H1 (cell line): ENCODE measurements at regions not wholly inside any gene's neighbourhood (a gene's known extent, or its start where the extent isn't known, plus 50 kb on each side); places are given as distances from the start of the nearest gene placed in this dataset.

ENCODE experiments used
- CTCF ChIA-PET: fragments of 300-600 bp; sonication (Branson Sonifier 250); formaldehyde crosslinking; loops from one replicate; lab custom pipeline; 2021; ENCODE audit not compliant: partially characterized antibody; lab: Charles Lee
- POLR2A ChIA-PET: fragments of 300-600 bp; sonication (Branson Sonifier 250); formaldehyde crosslinking; loops from one replicate; lab custom pipeline; 2021; ENCODE audit warnings: inconsistent platforms; ENCODE audit not compliant: partially characterized antibody; lab: Charles Lee
- DNase-seq, 2 experiments: peaks; one replicate each; pipeline versions ENCODE4 v3.0.0 to v3.0.0-alpha.2; 2010 to 2022; ENCODE audit warnings: low spot score in 2 of 2, low read depth in 1 of 2, mixed read lengths in 1 of 2
- FAIRE-seq: peaks from 2 replicates; lab custom pipeline; 2011; peaks lifted over from hg19 to GRCh38; lab: Jason Lieb, UNC
- H2AFZ ChIP-seq: 2 replicates; pipeline ENCODE4 v1.8.1; 2012; ENCODE audit warnings: low read length, inconsistent platforms
- H2AK5ac ChIP-seq: 2 replicates; pipeline ENCODE4 v1.6.1; 2013; ENCODE audit warnings: low read depth, low read length
- H2BK120ac ChIP-seq: replicated peaks from 2 replicates; pipeline ENCODE3; 2013; ENCODE audit warnings: low read depth, low read length, inconsistent platforms
- H2BK12ac ChIP-seq: 2 replicates; pipeline ENCODE4 v1.6.1; 2013; ENCODE audit warnings: low read depth, low read length
- H2BK15ac ChIP-seq: 2 replicates; pipeline ENCODE4 v1.6.1; 2013; ENCODE audit warnings: low read length
- H2BK20ac ChIP-seq: 2 replicates; pipeline ENCODE4 v1.6.1; 2013; ENCODE audit warnings: low read length
- H2BK5ac ChIP-seq: 2 replicates; pipeline ENCODE4 v1.6.1; 2013; ENCODE audit warnings: low read depth, low read length
- H3K14ac ChIP-seq: 2 replicates; pipeline ENCODE4 v1.6.1; 2013; ENCODE audit warnings: inconsistent platforms; ENCODE audit not compliant: insufficient read length
- H3K18ac ChIP-seq: 2 replicates; pipeline ENCODE4 v1.6.1; 2013; ENCODE audit warnings: low read length; ENCODE audit errors: extremely low read depth
- H3K23ac ChIP-seq: 2 replicates; pipeline ENCODE4 v1.6.1; 2013; ENCODE audit warnings: inconsistent platforms; ENCODE audit not compliant: insufficient read length
- H3K23me2 ChIP-seq: 2 replicates; pipeline ENCODE4 v1.6.1; 2013; ENCODE audit warnings: low read depth, low read length
- H3K27ac ChIP-seq: 2 replicates; pipeline ENCODE4 v1.6.1; 2011; ENCODE audit warnings: low read depth, low read length, inconsistent platforms
- H3K27me3 ChIP-seq, 4 experiments: replicated peaks in 1 of 4; 1 replicate in 1 of 4; 2 replicates in 3 of 4; pipeline versions ENCODE4 v1.6.1 to v1.8.1; 2011 to 2013; ENCODE audit warnings: low read length in 3 of 4, mild to moderate bottlenecking in 3 of 4, inconsistent platforms in 2 of 4, mixed read lengths in 2 of 4, moderate library complexity in 1 of 4; ENCODE audit not compliant: control insufficient read depth in 3 of 4, insufficient read depth in 3 of 4; ENCODE audit errors: extremely low read depth in 1 of 4
- H3K36me3 ChIP-seq, 4 experiments: 2 replicates each; pipeline versions ENCODE4 v1.6.1 to v1.8.1; 2011 to 2013; ENCODE audit warnings: mild to moderate bottlenecking in 4 of 4, low read length in 3 of 4, moderate library complexity in 2 of 4, control low read depth in 1 of 4, inconsistent platforms in 1 of 4; ENCODE audit not compliant: insufficient read depth in 4 of 4, control insufficient read depth in 2 of 4
- H3K4ac ChIP-seq: replicated peaks from 2 replicates; pipeline ENCODE3; 2013; ENCODE audit warnings: low read length, low read depth, mixed read lengths, inconsistent platforms; ENCODE audit not compliant: insufficient read length
- H3K4me1 ChIP-seq, 4 experiments: replicated peaks in 1 of 4; 1 replicate in 1 of 4; 2 replicates in 3 of 4; pipeline versions ENCODE4 v1.6.1 to v1.8.1; 2011 to 2013; ENCODE audit warnings: low read length in 3 of 4, inconsistent platforms in 2 of 4, mixed read lengths in 1 of 4; ENCODE audit not compliant: insufficient read depth in 4 of 4, control insufficient read depth in 3 of 4
- H3K4me2 ChIP-seq, 2 experiments: 2 replicates each; pipeline versions ENCODE4 v1.6.1 to v1.8.1; 2011 to 2013; ENCODE audit warnings: low read depth in 2 of 2, low read length in 2 of 2, control low read depth in 1 of 2, inconsistent platforms in 1 of 2, mild to moderate bottlenecking in 1 of 2; ENCODE audit not compliant: insufficient read depth in 1 of 2
- H3K4me3 ChIP-seq, 4 experiments: fragments of 200-600, 300-600 bp in 1 of 4; sonication (generic), shearing (Covaris generic), sonication (Bioruptor Twin) in 1 of 4; 2 replicates each; pipeline versions ENCODE4 v1.5.1 to v1.8.1; 2011 to 2016; ENCODE audit warnings: low read length in 4 of 4, low read depth in 3 of 4, control low read depth in 2 of 4, inconsistent platforms in 2 of 4, mild to moderate bottlenecking in 2 of 4, mixed read lengths in 1 of 4, moderate library complexity in 1 of 4; ENCODE audit not compliant: insufficient read depth in 2 of 4; ENCODE audit errors: extremely low read depth in 1 of 4
- H3K56ac ChIP-seq: replicated peaks from 2 replicates; pipeline ENCODE3; 2013; ENCODE audit warnings: low read depth, mild to moderate bottlenecking, mixed read lengths, low read length, inconsistent platforms; ENCODE audit not compliant: insufficient read length
- H3K79me1 ChIP-seq: 2 replicates; pipeline ENCODE4 v1.6.1; 2013; ENCODE audit warnings: low read depth, low read length, control low read depth
- H3K79me2 ChIP-seq, 2 experiments: 2 replicates each; pipeline versions ENCODE4 v1.6.1 to v1.8.1; 2012 to 2013; ENCODE audit warnings: low read length in 2 of 2, mild to moderate bottlenecking in 2 of 2, inconsistent platforms in 1 of 2; ENCODE audit not compliant: insufficient read depth in 2 of 2, control insufficient read depth in 1 of 2
- H3K9ac ChIP-seq, 4 experiments: replicated peaks in 1 of 4; 1 replicate in 1 of 4; 2 replicates in 3 of 4; pipeline versions ENCODE4 v1.6.1 to v1.8.1; 2011 to 2013; ENCODE audit warnings: low read depth in 3 of 4, low read length in 3 of 4, control low read depth in 2 of 4, mild to moderate bottlenecking in 2 of 4, moderate library complexity in 2 of 4, inconsistent platforms in 1 of 4; ENCODE audit errors: extremely low read depth in 1 of 4
- H3K9me3 ChIP-seq, 2 experiments: 2 replicates each; pipeline versions ENCODE4 v1.6.1 to v1.8.1; 2012 to 2013; ENCODE audit warnings: mild to moderate bottlenecking in 2 of 2, moderate library complexity in 2 of 2, control low read depth in 1 of 2, inconsistent platforms in 1 of 2, low read depth in 1 of 2, low read length in 1 of 2, mixed read lengths in 1 of 2; ENCODE audit not compliant: insufficient read depth in 2 of 2
- H4K20me1 ChIP-seq, 2 experiments: replicated peaks in 1 of 2; 2 replicates each; pipeline versions ENCODE3 to v1.8.1; 2011 to 2013; ENCODE audit warnings: inconsistent platforms in 2 of 2, low read length in 2 of 2, mild to moderate bottlenecking in 1 of 2; ENCODE audit not compliant: insufficient read depth in 2 of 2, control insufficient read depth in 1 of 2
- H4K5ac ChIP-seq: 2 replicates; pipeline ENCODE4 v1.6.1; 2013; ENCODE audit warnings: low read length, low read depth, mixed read lengths, inconsistent platforms; ENCODE audit not compliant: insufficient read length
- H4K8ac ChIP-seq: 2 replicates; pipeline ENCODE4 v1.8.0; 2013; ENCODE audit warnings: mild to moderate bottlenecking, moderate library complexity, low read length, inconsistent platforms; ENCODE audit not compliant: insufficient read depth; ENCODE audit errors: extremely low read depth
- H4K91ac ChIP-seq: replicated peaks from 2 replicates; pipeline ENCODE3; 2013; ENCODE audit warnings: low read length, mixed read lengths, inconsistent platforms; ENCODE audit not compliant: insufficient read length
- CBX8 ChIP-seq: fragments of 300-800, 300-1000 bp; sonication (generic); IDR thresholded peaks from 2 replicates; pipeline ENCODE4 v1.7.1; 2016; ENCODE audit warnings: low read depth, low read length, borderline replicate concordance
- CHD1 ChIP-seq: IDR thresholded peaks from 2 replicates; pipeline ENCODE4 v1.6.1; 2012; ENCODE audit warnings: low read depth, low read length, improper control_type of control experiment
- EZH2 ChIP-seq: fragments of 200-600 bp; sonication (generic); IDR thresholded peaks from 2 replicates; pipeline ENCODE4 v1.7.1; 2012; ENCODE audit warnings: low read depth, mild to moderate bottlenecking, moderate library complexity, low read length, inconsistent platforms; ENCODE audit not compliant: severe bottlenecking
- FOSL1 ChIP-seq: IDR thresholded peaks from 2 replicates; pipeline ENCODE4 v1.6.1; 2011; ENCODE audit warnings: mild to moderate bottlenecking, low read depth, low read length, moderate library complexity; ENCODE audit not compliant: insufficient read depth
- KDM5A ChIP-seq: fragments of 200-600 bp; IDR thresholded peaks from 2 replicates; pipeline ENCODE4 v1.7.1; 2012; ENCODE audit warnings: mild to moderate bottlenecking, low read length, inconsistent platforms, mixed read lengths
- NANOG ChIP-seq: IDR thresholded peaks from 2 replicates; pipeline ENCODE4 v1.6.1; 2011; ENCODE audit warnings: low read length, low read depth, mild to moderate bottlenecking, inconsistent platforms; ENCODE audit not compliant: insufficient read depth, poor library complexity, severe bottlenecking
- RBBP5 ChIP-seq: IDR thresholded peaks from 2 replicates; pipeline ENCODE4 v1.7.1; 2012; ENCODE audit warnings: low read depth, mild to moderate bottlenecking, inconsistent platforms, low read length, moderate library complexity, borderline replicate concordance
- RFX5 ChIP-seq: IDR thresholded peaks from 2 replicates; pipeline ENCODE4 v1.6.1; 2011; ENCODE audit warnings: low read depth, low read length, improper control_type of control experiment, borderline replicate concordance
- SIN3A ChIP-seq, 2 experiments: IDR thresholded peaks in 1 of 2; conservative IDR thresholded peaks in 1 of 2; 2 replicates each; pipeline ENCODE4 v1.6.1; 2011 to 2012; ENCODE audit warnings: low read length in 2 of 2, improper control_type of control experiment in 1 of 2, low read depth in 1 of 2, mild to moderate bottlenecking in 1 of 2
- SIX5 ChIP-seq: IDR thresholded peaks from 2 replicates; pipeline ENCODE4 v1.6.1; 2011; ENCODE audit warnings: mild to moderate bottlenecking, low read depth, low read length
- SP4 ChIP-seq: IDR thresholded peaks from 2 replicates; pipeline ENCODE4 v1.6.1; 2012; ENCODE audit warnings: low read length, inconsistent platforms
- SRF ChIP-seq: IDR thresholded peaks from 2 replicates; pipeline ENCODE4 v1.6.1; 2011; ENCODE audit warnings: mild to moderate bottlenecking, low read depth, low read length, moderate library complexity
- TAF1 ChIP-seq: IDR thresholded peaks from 2 replicates; pipeline ENCODE4 v1.6.1; 2011; ENCODE audit warnings: mild to moderate bottlenecking, low read depth, low read length
- WGBS, 2 experiments: shearing (Covaris generic) in 1 of 2; methylation state at CpG; one replicate each; pipeline versions ENCODE4 v1.1.6 to v1.1.7; 2013 to 2015; ENCODE audit warnings: low lambda C conversion rate in 2 of 2, mixed read lengths in 2 of 2, inconsistent platforms in 1 of 2, low coverage in 1 of 2, missing lambda C conversion rate in 1 of 2; ENCODE audit not compliant: insufficient replicate concordance in 2 of 2, insufficient coverage in 1 of 2, insufficient read length in 1 of 2; ENCODE audit errors: extremely low coverage in 1 of 2, missing lambda C conversion rate in 1 of 2; 5-methylcytosine and 5-hydroxymethylcytosine counted together
- TF ChIP-seq, protein P1 (sequence below): IDR thresholded peaks from 2 replicates; pipeline ENCODE4 v1.6.1; 2011; ENCODE audit warnings: low read length, improper control_type of control experiment

DNA sequence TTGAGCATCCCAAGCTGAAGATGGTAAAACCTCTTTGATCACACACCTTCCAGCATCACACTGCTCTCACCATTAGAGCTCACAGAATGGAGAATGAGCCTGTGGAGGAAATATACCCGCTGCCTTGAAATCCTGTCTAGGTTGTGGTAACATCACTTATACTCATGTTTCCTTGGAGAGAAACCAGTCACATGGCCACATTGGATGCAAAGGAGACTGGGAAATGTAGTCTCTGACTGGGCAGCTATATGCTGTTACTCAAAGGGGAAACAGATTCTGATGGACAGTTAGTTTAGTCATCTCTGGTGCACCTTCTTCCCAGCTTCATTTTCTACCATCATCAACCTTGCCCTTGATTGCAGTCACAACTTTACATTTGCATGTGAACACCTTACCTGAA, 286.3 kb downstream of the ANKRD50 start:
- Histone ChIP-seq H4K5ac (no peak overlapping the region), H3K4ac (no peak overlapping the region), H3K23ac (no peak overlapping the region), H4K8ac (no peak overlapping the region), H2BK5ac (no peak overlapping the region), H3K14ac (no peak overlapping the region), H3K23me2 (no peaks in the 10 kb centered on the region), H3K36me3 (no peaks in the 10 kb centered on the region), H3K4me1 (peaks cover 0 to 4% (median 0%) of the 10 kb centered on the region in 4 experiments; a peak in 1 of 7 replicates), H2AFZ (peak overlapping the region; percentile 95; the same call in 1 of the 2 replicates), H3K27me3 (no peaks in the 10 kb centered on the region; a peak in 1 of 7 replicates), H2BK20ac (no peak overlapping the region), H4K91ac (no peak overlapping the region), H3K56ac (no peak overlapping the region), H2AK5ac (no peak overlapping the region), H3K79me2 (no peaks in the 10 kb centered on the region), H3K79me1 (no peaks in the 10 kb centered on the region), H3K4me2 (no peak overlapping the region), H3K9ac (no peak overlapping the region), H3K18ac (no peak overlapping the region), H3K9me3 (no peaks in the 10 kb centered on the region), H2BK120ac (no peak overlapping the region), H4K20me1 (no peaks in the 10 kb centered on the region), H2BK12ac (no peak overlapping the region), H2BK15ac (no peak overlapping the region), H3K27ac (no peak overlapping the region), H3K4me3 (no peak overlapping the region)
- peak; percentile 7 for FAIRE-seq
- ChIA-PET CTCF (no interaction called here), POLR2A (no interaction called here)
- no peak for DNase-seq
- 6% methylated on average over 1 of the region's 1 CpG; no CpG with 5 or more reads in 1 of the 2 experiments for WGBS, 2 experiments
- TF ChIP-seq SIX5: peak; percentile 64
- TF ChIP-seq TAF1: no peak
- TF ChIP-seq NANOG: no peak
- TF ChIP-seq RBBP5: no peak
- TF ChIP-seq, protein P1, sequence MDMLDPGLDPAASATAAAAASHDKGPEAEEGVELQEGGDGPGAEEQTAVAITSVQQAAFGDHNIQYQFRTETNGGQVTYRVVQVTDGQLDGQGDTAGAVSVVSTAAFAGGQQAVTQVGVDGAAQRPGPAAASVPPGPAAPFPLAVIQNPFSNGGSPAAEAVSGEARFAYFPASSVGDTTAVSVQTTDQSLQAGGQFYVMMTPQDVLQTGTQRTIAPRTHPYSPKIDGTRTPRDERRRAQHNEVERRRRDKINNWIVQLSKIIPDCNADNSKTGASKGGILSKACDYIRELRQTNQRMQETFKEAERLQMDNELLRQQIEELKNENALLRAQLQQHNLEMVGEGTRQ: peak; percentile 74
- no peak for TF ChIP-seq CHD1
- TF ChIP-seq SRF: no peak
- no peak for TF ChIP-seq SIN3A (conservative IDR thresholded peaks at IDR 0.05 in 1 of 2, IDR thresholded peaks at IDR 0.05 in 1 of 2; ENCODE audit: low read depth in 1 of 2, low read length in 2 of 2)
- TF ChIP-seq KDM5A: no peak
- TF ChIP-seq CBX8: no peak
- TF ChIP-seq FOSL1: no peak
- no peak for TF ChIP-seq EZH2
- TF ChIP-seq SP4: no peak
- no peak for TF ChIP-seq RFX5
